B cell (primary cell): ENCODE measurements at regions not wholly inside any gene's neighbourhood (a gene's known extent, or its start where the extent isn't known, plus 50 kb on each side); places are given as distances from the start of the nearest gene placed in this dataset.

Experiments used
- EZH2 ChIP-seq: IDR thresholded peaks from 2 replicates; pipeline ENCODE4 v1.6.1; 2012; ENCODE audit warnings: borderline replicate concordance, low read depth, mild to moderate bottlenecking, moderate library complexity, low read length; ENCODE audit not compliant: insufficient read depth, poor library complexity, severe bottlenecking
- TF ChIP-seq, protein P1 (sequence below): fragments of 200-600 bp; IDR thresholded peaks from one replicate; pipeline ENCODE4 v1.8.0; 2022; ENCODE audit warnings: antibody characterized with exemption, mild to moderate bottlenecking

- no peak for TF ChIP-seq EZH2
- TF ChIP-seq, protein P1, sequence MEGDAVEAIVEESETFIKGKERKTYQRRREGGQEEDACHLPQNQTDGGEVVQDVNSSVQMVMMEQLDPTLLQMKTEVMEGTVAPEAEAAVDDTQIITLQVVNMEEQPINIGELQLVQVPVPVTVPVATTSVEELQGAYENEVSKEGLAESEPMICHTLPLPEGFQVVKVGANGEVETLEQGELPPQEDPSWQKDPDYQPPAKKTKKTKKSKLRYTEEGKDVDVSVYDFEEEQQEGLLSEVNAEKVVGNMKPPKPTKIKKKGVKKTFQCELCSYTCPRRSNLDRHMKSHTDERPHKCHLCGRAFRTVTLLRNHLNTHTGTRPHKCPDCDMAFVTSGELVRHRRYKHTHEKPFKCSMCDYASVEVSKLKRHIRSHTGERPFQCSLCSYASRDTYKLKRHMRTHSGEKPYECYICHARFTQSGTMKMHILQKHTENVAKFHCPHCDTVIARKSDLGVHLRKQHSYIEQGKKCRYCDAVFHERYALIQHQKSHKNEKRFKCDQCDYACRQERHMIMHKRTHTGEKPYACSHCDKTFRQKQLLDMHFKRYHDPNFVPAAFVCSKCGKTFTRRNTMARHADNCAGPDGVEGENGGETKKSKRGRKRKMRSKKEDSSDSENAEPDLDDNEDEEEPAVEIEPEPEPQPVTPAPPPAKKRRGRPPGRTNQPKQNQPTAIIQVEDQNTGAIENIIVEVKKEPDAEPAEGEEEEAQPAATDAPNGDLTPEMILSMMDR, result no peak
Measured at GRCh38 chr9:28887188-28887884, 1314.1 kb upstream of the C9orf72 start.
